ENCODE measurements at regions not wholly inside any gene's neighbourhood (a gene's known extent, or its start where the extent isn't known, plus 50 kb on each side); places are given as distances from the start of the nearest gene placed in this dataset.

DNA sequence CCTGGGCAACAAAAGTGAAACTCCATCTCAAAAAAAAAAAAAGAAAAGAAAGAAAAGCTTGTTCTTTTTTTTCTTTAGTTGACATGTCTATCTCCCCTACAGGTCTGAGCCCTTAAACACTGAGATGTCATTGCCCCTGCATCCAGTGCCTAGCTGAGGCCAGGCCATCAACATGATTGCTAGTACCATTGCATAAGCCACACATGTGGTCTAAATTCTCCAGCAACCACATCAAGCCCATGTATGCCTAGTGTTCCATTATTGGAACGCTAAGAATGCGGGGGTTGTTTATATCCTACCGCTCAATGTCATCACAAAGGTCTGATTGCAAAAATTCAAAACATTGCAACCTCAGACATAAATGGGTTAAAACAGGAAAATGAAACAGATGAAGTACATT is 62.7 kb downstream of the NPTX2 start:
- H3K27ac ChIP-seq: no peak overlapping the region
- TF ChIP-seq, protein P1, sequence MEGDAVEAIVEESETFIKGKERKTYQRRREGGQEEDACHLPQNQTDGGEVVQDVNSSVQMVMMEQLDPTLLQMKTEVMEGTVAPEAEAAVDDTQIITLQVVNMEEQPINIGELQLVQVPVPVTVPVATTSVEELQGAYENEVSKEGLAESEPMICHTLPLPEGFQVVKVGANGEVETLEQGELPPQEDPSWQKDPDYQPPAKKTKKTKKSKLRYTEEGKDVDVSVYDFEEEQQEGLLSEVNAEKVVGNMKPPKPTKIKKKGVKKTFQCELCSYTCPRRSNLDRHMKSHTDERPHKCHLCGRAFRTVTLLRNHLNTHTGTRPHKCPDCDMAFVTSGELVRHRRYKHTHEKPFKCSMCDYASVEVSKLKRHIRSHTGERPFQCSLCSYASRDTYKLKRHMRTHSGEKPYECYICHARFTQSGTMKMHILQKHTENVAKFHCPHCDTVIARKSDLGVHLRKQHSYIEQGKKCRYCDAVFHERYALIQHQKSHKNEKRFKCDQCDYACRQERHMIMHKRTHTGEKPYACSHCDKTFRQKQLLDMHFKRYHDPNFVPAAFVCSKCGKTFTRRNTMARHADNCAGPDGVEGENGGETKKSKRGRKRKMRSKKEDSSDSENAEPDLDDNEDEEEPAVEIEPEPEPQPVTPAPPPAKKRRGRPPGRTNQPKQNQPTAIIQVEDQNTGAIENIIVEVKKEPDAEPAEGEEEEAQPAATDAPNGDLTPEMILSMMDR (conservative IDR thresholded peaks at IDR 0.05): no peak
- no peak for TF ChIP-seq ZFX (IDR thresholded peaks at IDR 0.05)

DNA sequence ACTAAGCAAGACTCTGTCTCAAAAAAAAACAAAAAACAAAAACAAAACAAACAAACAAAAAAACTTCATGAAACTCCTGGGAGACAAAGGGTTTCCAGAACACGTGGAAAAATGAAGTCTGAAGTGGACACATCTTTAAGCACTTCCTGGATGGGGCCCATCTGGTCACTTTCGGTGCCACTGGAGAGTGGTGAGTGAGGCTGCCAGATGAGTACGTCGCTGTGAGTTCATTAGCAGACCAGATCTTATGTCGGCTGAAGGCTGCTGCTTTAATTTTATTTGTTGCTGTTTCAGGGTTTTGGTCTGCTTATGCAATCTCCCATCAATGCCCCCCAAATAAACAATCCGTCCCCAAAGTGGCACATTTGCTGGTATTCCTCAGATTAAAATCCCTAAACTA is 64.4 kb downstream of the NPTX2 start:
- no peak overlapping the region for H3K27ac ChIP-seq

DNA sequence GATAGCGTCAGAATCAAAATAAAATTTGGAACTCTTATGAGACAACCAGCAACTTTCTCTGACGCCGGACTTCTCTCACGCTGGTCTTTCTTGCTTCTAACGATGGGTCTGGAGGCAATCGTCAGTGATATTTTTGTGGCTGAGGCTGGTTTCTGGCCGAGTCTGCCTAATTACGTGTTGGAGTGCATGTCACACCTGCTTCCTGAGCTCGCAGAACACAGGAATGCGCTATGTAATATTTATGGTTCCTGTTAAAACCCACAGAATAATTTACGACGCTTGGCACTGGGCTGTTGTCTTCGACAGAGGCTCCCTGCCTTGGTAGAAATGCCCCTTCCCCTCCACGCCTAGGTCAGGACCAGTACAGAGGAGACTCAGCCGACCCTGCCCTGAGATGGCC is 64.9 kb downstream of the NPTX2 start:
- H3K27ac ChIP-seq: no peak overlapping the region
- TF ChIP-seq, protein P1 (conservative IDR thresholded peaks at IDR 0.05): no peak
- TF ChIP-seq ZFX (IDR thresholded peaks at IDR 0.05): no peak

More for the DNA sequence above, 64.4 kb downstream of the NPTX2 start:
- TF ChIP-seq ZFX (IDR thresholded peaks at IDR 0.05): no peak
- TF ChIP-seq, protein P1 (conservative IDR thresholded peaks at IDR 0.05): no peak

DNA sequence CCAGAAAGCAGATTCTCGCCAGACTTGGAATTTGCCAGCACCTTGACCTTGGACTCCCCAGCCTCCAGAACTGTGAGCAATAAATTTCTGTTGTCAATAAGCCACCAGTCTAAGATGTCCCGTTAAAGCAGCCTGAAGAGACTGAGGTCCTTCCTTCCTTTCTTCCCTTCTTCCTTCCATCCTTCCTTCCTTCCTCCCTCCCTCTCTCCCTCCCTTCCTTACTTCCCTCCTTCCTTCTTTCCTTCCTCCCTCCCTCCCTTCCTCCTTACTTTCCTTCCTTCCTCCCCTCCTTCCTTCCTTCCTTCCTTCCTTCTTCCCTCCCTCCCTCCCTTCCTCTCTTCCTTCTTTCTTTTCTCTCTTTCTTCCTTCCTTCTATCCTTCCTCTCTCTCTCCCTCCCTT is 66.4 kb downstream of the NPTX2 start:
- no peak for TF ChIP-seq ZFX (IDR thresholded peaks at IDR 0.05)
- TF ChIP-seq, protein P1 (conservative IDR thresholded peaks at IDR 0.05): no peak
- H3K27ac ChIP-seq: no peak overlapping the region

DNA sequence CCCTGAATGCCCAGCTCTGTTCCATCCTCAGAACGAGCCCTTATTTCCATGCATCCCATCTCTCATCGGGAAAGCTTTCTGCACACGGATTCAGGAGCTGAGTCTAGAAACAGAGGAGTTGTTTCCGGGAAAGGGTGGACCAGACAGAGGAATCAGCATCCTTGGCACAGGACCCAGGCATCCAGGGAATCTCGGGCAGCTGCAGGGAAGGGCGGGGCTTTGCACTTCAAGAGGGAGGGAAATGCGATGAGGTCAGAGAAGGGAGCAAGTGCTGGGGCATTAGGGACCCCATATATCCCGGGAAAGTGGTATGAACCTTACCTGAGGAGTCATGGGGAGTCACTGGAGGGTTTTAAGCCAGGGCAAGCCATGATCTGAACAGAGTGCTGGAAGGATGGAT is 68.5 kb downstream of the NPTX2 start:
- no peak overlapping the region for H3K27ac ChIP-seq
- no peak for TF ChIP-seq ZFX (IDR thresholded peaks at IDR 0.05)
- TF ChIP-seq, protein P1 (conservative IDR thresholded peaks at IDR 0.05): no peak

DNA sequence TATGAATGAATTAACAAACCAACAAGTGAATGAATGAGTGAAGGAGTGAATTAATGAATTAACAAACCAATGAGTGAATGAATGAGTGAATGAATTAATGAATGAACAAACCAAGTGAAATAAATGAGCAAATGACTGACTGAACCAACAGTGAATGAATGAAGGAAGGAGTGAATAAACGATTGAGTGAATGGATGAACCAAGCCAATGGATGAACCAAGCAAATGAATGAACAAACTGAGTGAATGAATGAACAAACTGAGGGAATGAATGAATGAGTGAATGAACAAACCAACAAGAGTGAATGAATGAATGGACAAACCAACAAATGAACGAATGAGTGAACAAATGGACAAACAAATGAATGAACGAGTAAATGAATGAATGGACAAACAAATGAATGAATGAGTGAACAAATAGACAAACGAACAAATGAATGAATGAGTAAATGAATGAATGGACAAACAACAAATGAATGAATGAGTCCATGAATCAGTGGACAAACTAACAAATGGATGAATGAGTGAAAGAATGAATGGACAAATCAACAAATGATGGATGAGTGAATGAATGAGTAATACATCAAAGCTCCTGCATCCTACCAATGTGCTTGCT is 69.5 kb downstream of the NPTX2 start:
- no peak overlapping the region for H3K27ac ChIP-seq
- TF ChIP-seq, protein P1 (conservative IDR thresholded peaks at IDR 0.05): no peak
- TF ChIP-seq ZFX (IDR thresholded peaks at IDR 0.05): no peak

DNA sequence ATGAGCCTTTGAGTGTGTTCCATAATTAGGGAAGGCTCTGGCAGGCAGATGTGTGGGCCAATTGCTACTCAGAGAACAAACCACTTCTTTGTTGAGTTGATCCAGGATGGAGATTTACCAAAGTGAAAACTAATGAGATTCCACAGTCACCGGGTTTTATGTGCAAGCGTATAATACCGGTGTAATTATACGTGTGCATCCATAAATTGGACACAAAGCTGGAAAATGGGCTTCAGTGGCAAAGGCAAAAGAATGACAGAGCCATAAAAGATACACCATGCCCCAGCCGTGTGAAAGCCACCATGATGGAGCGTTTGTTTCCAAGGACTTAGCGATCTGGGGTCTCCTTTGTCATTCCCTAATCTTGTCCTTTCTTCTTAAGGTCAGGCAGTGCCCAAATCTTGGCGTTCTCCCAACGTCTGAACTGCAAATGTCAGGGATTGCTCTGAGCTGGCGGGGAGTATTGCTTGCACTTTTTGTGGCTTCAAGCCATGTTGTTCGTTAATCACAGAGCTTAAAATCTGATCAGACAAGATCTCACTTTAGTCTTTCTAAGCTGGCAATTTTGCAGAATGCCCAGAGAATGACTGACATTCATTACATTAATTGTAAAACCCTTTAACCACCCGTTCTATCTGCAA is 70.1 kb downstream of the NPTX2 start:
- H3K27ac ChIP-seq: no peak overlapping the region
- TF ChIP-seq ZFX (IDR thresholded peaks at IDR 0.05): no peak
- TF ChIP-seq, protein P1 (conservative IDR thresholded peaks at IDR 0.05): no peak
